C4-2B (cell line): ENCODE measurements at regions not wholly inside any gene's neighbourhood (a gene's known extent, or its start where the extent isn't known, plus 50 kb on each side); places are given as distances from the start of the nearest gene placed in this dataset.

ENCODE experiments used
- H3K27ac ChIP-seq: fragments of 450-650 bp; 2 replicates; pipeline ENCODE4 v1.5.1; 2017
- ZFX ChIP-seq: fragments of 450-650 bp; IDR thresholded peaks from 2 replicates; pipeline ENCODE4 v1.6.1; 2017
- TF ChIP-seq, protein P1 (sequence below): fragments of 450-650 bp; conservative IDR thresholded peaks from 2 replicates; pipeline ENCODE4 v1.5.1; 2017; ENCODE audit warnings: mild to moderate bottlenecking

DNA sequence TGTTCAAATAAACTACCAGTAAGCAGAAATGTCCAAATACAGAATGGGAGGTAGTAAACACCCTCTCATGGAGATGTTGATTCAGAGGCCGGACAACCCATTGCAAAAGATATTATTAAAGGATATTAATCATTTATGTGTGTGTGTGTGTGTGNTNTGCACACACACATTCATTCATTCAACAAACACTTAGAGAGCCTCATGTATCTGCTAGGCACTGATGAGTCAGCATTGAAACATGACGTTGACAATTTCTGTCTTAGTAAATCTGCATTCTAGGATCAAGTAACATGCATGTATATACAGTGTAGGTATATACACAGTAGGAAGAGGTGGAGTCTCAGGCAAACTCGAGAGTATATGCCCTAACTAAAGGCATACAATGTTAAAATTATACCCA, 187.0 kb downstream of the ZNF365 start:
- no peak overlapping the region for H3K27ac ChIP-seq
- TF ChIP-seq ZFX: no peak
- TF ChIP-seq, protein P1, sequence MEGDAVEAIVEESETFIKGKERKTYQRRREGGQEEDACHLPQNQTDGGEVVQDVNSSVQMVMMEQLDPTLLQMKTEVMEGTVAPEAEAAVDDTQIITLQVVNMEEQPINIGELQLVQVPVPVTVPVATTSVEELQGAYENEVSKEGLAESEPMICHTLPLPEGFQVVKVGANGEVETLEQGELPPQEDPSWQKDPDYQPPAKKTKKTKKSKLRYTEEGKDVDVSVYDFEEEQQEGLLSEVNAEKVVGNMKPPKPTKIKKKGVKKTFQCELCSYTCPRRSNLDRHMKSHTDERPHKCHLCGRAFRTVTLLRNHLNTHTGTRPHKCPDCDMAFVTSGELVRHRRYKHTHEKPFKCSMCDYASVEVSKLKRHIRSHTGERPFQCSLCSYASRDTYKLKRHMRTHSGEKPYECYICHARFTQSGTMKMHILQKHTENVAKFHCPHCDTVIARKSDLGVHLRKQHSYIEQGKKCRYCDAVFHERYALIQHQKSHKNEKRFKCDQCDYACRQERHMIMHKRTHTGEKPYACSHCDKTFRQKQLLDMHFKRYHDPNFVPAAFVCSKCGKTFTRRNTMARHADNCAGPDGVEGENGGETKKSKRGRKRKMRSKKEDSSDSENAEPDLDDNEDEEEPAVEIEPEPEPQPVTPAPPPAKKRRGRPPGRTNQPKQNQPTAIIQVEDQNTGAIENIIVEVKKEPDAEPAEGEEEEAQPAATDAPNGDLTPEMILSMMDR: no peak

DNA sequence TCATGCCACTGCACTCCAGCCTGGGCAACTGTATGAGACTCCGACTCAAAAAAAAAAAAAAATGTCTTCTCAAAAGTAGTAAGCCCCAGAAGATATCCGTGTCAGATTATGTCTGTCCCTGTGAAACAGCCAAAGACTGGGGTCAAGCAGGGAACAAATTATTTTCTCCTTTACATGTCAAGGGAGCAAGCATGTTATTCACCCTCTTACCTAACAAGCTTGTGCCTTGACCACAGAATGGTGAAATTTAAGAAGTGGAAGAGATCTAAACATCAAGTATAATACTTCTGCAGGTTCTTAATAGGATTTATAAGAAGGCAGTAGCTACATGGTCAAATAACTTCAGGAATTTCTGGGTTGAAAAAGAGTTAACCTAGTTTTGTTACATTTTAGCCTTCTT, 187.9 kb downstream of the ZNF365 start:
- no peak overlapping the region for H3K27ac ChIP-seq
- no peak for TF ChIP-seq ZFX
- TF ChIP-seq, protein P1: no peak

DNA sequence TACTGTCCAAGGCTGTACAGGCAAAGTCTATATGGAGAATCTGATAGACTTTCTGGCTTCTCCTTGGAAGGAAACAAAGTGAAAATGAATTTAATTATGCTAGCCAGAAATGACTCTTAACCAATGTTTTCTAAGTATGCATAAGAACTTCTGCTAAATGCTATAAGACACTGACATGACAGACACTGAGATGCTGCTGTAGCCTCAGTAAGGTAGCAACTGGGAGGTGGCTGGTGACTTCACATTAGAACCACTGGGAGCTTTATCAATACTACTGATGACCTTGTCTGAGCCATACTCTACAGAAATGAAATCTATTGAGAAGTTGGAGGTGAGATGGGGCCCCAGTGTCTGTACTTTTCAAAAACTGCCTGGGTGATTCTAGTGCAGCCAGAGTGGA, 188.6 kb downstream of the ZNF365 start:
- no peak overlapping the region for H3K27ac ChIP-seq
- TF ChIP-seq, protein P1: no peak
- TF ChIP-seq ZFX: no peak

DNA sequence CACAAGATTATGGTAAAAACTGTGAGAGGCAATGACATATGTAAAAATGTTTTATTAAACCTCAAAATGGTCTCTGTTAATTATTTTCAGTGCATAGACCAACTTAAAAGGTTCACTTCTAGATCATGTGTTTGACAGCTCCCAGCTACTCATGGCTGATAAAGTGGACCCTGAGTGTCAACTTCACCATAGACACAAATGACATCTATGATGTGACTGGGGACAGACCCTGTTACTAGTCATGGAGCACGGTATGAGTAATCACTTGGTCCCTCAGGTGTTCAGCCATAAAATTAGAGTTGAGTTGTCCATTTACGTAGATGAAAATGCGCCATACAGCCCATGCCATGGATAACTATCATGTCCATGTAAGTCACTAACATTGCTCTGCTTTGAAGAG, 199.8 kb downstream of the ZNF365 start:
- TF ChIP-seq ZFX: no peak
- TF ChIP-seq, protein P1: no peak
- H3K27ac ChIP-seq: no peak overlapping the region

DNA sequence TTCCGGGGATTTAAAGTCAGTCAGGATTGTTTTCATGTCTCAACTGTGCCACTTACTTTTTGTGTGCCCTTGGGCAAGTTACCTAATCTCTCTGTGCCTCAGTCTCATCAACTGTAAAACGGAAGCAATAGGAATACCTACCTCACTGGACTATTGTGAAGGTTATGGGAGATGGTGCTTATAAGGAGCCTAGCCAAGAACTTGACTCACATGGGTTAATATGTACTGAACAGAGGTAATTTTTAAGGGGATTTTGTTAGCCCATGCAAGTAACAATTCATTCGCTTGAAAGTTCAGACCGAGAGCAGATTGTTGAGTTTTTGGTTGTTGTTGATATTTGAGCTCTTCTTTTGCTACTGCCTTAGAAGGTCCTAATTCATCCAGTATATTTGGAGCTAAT, 202.9 kb downstream of the ZNF365 start:
- no peak for TF ChIP-seq ZFX
- TF ChIP-seq, protein P1: no peak
- no peak overlapping the region for H3K27ac ChIP-seq

DNA sequence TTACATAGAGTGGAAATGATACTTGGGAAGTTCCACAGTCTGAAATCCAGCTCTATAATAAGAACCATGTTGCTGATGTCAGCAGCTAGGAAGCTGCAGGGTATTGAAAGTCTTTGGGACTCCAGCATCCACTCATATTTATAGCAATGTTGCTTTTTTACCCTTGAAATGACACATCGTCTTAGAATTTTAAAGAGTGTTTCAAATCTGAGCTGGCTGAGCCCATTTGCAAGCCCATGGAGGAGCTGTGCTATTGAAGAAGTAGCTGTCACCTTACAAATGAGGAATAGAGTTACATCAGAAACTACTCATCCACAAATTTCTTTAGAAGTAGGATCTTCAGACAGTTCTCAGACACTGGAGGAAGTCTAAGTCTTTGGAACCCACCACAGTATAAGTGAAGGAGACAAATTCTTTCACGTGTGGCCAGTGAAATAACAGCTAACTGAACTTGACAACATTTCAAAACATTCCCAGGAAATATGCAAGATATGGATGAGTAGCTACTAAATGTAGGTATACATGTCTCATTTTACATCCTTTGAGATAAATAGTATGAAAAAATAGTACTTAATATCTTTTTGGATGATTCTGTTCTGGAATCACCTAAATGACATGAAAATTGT, 203.6 kb downstream of the ZNF365 start:
- H3K27ac ChIP-seq: no peak overlapping the region
- TF ChIP-seq, protein P1: no peak
- TF ChIP-seq ZFX: no peak

DNA sequence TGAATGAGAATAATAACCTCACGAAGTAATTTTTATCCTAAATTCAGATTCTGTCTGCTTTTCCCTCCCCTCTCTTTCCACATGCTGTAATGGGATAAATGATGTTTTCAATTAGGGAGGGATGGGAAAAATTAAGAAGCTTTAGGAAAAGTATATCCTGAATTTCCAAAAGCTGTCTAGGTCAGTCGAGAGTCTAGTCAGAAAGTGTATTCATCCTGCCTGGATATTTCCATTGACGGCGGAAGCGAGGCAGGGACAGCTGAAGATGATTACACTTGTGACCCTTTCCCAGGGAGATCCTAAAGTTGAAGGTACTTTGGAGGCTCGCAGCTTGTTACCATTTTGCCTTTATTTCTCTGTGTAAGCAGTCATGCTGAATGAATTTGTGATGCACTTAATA, 204.1 kb downstream of the ZNF365 start:
- TF ChIP-seq, protein P1: no peak
- TF ChIP-seq ZFX: no peak
- H3K27ac ChIP-seq: no peak overlapping the region
